Rectal smooth muscle tissue (tissue), 1 donor: ENCODE measurements at regions not wholly inside any gene's neighbourhood (a gene's known extent, or its start where the extent isn't known, plus 50 kb on each side); places are given as distances from the start of the nearest gene placed in this dataset.

Experiments
- H3K27ac ChIP-seq: one replicate; pipeline ENCODE4 v1.7.0; 2013; ENCODE audit warnings: low read depth, low read length, inconsistent platforms
- H3K27me3 ChIP-seq: one replicate; pipeline ENCODE4 v1.7.0; 2013; ENCODE audit warnings: low read length; ENCODE audit not compliant: control insufficient read depth, insufficient read depth
- H3K36me3 ChIP-seq: one replicate; pipeline ENCODE4 v1.7.0; 2013; ENCODE audit warnings: low read length; ENCODE audit not compliant: control insufficient read depth, insufficient read depth
- H3K4me1 ChIP-seq: one replicate; pipeline ENCODE4 v1.7.0; 2013; ENCODE audit warnings: low read length; ENCODE audit not compliant: control insufficient read depth, insufficient read depth
- H3K4me3 ChIP-seq: one replicate; pipeline ENCODE4 v1.7.0; 2013; ENCODE audit warnings: low read length
- H3K9ac ChIP-seq: one replicate; pipeline ENCODE4 v1.7.0; 2013; ENCODE audit warnings: low read length

- Histone ChIP-seq H3K27me3 (no peaks in the 10 kb centered on the region), H3K27ac (no peak overlapping the region), H3K9ac (no peak overlapping the region), H3K4me3 (no peak overlapping the region), H3K4me1 (no peaks in the 10 kb centered on the region), H3K36me3 (no peaks in the 10 kb centered on the region)
Observed at GRCh38 chr10:83176901-83177300, 962.4 kb upstream of the GHITM start.

DNA sequence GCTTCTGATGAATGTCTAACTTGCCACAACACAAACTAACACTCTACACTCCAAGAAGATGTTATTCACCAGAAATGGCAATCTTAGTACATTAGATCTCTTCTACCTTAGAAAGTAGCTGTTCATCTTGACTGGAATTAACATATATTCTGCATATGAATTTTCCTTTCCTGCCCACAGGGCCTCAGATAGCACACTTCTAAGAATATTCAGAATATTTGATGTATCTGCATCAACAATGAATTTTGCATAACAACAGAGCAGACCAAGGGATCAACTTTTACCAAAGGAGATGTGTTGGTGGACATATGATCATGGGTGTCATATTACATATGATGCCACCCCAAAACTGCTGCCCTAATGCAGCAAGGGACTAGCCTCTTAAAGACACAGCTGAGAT, 960.8 kb upstream of the GHITM start:
- Histone ChIP-seq H3K36me3 (no peaks in the 10 kb centered on the region), H3K4me1 (no peaks in the 10 kb centered on the region), H3K27me3 (no peaks in the 10 kb centered on the region), H3K4me3 (no peak overlapping the region), H3K9ac (no peak overlapping the region), H3K27ac (no peak overlapping the region)

GRCh38 chr10:83179371-83179770, 959.9 kb upstream of the GHITM start:
- H3K27ac ChIP-seq, result no peak overlapping the region
- H3K4me3 ChIP-seq, result no peak overlapping the region
- no peaks in the 10 kb centered on the region for H3K36me3 ChIP-seq
- no peaks in the 10 kb centered on the region for H3K27me3 ChIP-seq
- H3K9ac ChIP-seq, result no peak overlapping the region
- H3K4me1 ChIP-seq, result no peaks in the 10 kb centered on the region

- H3K4me3 ChIP-seq, result no peak overlapping the region
- no peaks in the 10 kb centered on the region for H3K4me1 ChIP-seq
- no peaks in the 10 kb centered on the region for H3K36me3 ChIP-seq
- no peak overlapping the region for H3K9ac ChIP-seq
- H3K27ac ChIP-seq, result no peak overlapping the region
- no peaks in the 10 kb centered on the region for H3K27me3 ChIP-seq
Observed at GRCh38 chr10:83182076-83182475, 957.2 kb upstream of the GHITM start.

DNA sequence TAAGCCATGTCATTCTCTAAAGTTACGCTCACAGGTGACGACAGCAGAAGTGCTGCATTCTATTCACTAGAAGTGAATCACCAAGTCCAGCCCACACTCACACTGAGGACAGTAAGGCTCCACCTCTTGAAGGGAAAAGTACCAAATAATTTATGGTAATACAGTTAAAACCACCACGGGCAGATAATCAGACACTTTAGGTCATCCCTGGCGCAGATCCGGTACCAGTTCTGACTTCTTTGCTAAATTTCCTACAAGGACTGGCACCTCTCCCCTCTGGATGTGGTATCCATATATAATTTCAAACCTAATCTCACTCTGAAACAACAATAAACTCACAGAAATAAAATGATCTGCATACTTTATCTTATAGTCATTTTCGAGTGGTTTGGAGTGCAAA, 954.7 kb upstream of the GHITM start:
- H3K9ac ChIP-seq, result no peak overlapping the region
- no peaks in the 10 kb centered on the region for H3K36me3 ChIP-seq
- no peak overlapping the region for H3K4me3 ChIP-seq
- no peaks in the 10 kb centered on the region for H3K4me1 ChIP-seq
- no peak overlapping the region for H3K27ac ChIP-seq
- H3K27me3 ChIP-seq, result no peaks in the 10 kb centered on the region

DNA sequence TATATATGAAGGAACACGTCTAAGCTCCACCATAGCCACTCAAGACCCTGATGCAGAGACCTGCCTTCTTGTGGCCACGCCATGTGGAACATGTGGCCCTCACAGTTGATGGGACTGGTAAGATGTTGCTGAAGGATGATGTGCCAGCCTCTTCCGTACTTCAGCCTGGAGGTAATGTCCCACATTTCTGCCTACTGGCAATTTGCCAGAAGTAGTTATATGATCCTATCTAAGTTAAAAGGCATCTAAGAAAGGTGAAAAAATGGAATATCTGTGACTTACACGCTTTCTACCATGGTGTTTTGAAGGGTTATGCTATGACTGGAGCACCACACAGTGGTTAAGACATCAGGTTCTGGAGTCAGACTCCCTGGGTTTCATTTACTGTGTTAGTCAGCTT, 948.7 kb upstream of the GHITM start:
- Histone ChIP-seq H3K27me3 (no peaks in the 10 kb centered on the region), H3K36me3 (no peaks in the 10 kb centered on the region), H3K4me1 (no peaks in the 10 kb centered on the region), H3K4me3 (no peak overlapping the region), H3K9ac (no peak overlapping the region), H3K27ac (no peak overlapping the region)

GRCh38 chr10:83193026-83193425, 946.3 kb upstream of the GHITM start:
- no peak overlapping the region for H3K9ac ChIP-seq
- H3K36me3 ChIP-seq, result no peaks in the 10 kb centered on the region
- no peak overlapping the region for H3K4me3 ChIP-seq
- no peaks in the 10 kb centered on the region for H3K27me3 ChIP-seq
- H3K27ac ChIP-seq, result no peak overlapping the region
- no peaks in the 10 kb centered on the region for H3K4me1 ChIP-seq

GRCh38 chr10:83195021-83195420, 944.3 kb upstream of the GHITM start:
- no peaks in the 10 kb centered on the region for H3K4me1 ChIP-seq
- H3K9ac ChIP-seq, result no peak overlapping the region
- no peaks in the 10 kb centered on the region for H3K27me3 ChIP-seq
- no peak overlapping the region for H3K27ac ChIP-seq
- no peaks in the 10 kb centered on the region for H3K36me3 ChIP-seq
- no peak overlapping the region for H3K4me3 ChIP-seq

DNA sequence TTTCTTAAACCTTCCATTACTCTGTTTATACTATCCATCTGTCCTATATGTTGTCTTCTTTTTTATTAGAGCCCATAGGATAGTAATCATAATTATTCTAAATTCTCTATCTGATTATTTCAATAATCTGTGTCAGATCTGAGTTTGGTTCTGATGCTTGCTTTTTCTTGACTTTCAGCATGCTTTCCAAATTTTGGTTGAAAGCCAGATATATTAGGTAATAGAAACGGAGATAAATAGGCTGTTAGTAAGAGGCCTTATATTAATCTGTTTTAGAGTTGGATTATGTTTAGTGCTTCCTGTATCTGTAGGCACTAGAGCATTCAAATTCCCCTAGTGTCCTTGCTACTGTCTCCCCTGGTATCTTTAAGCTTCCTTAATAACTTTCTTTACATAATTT, 939.9 kb upstream of the GHITM start:
- Histone ChIP-seq H3K4me3 (no peak overlapping the region), H3K9ac (no peak overlapping the region), H3K36me3 (no peaks in the 10 kb centered on the region), H3K27ac (no peak overlapping the region), H3K4me1 (no peaks in the 10 kb centered on the region), H3K27me3 (no peaks in the 10 kb centered on the region)

DNA sequence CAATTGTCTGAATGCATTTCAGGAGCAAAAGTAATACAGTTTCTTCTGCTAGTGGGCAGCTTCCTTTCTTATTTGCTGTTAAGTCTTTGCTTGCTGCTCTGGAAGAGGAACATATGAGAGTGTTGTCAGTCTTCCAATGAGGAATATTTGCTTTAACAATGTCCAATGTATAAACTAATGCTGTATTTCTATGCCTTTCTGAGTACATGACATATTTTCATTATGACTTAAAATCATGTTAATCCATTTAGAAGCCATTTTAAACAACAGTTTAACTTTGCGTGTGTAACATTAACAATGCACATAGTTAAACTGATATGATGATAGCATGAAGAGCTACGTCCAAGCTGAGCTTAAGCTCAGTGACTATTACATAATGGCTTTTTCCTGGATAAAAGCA, 933.4 kb upstream of the GHITM start:
- Histone ChIP-seq H3K36me3 (no peaks in the 10 kb centered on the region), H3K4me1 (no peaks in the 10 kb centered on the region), H3K9ac (no peak overlapping the region), H3K27ac (no peak overlapping the region), H3K4me3 (no peak overlapping the region), H3K27me3 (no peaks in the 10 kb centered on the region)

DNA sequence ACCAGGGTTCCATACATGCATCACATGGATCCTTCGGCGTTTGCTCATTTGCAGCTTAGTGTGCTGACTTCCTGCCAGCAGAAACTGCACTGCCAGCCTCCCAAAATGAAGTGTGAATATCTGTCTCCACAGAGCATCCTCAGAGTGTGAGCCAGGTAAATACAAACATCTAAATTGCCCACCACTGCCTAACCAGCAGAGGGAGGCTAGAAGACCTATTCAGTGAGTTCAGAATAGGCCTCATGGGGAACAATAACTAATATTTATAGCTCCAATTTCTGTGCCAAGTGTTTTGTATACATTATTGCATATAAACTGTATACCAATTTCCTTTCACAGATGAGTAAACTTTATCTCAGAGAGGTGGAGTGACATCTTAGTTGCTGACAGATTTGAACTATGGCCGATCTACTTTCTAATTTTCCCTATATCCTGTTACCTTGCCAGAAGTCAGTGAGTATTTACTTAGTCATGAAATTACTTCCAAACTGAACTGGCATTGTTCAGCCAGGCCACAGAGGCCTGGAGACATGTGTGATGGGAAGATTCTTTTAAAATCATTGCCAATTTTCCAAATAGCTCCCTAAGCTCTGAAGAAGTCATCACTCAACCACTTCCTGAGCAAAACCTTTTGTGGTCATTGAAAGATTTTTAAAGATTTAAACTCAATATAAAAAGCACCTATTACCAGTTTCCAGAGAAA, 926.5 kb upstream of the GHITM start:
- Histone ChIP-seq H3K4me1 (no peaks in the 10 kb centered on the region), H3K9ac (no peak overlapping the region), H3K27ac (no peak overlapping the region), H3K4me3 (no peak overlapping the region), H3K27me3 (no peaks in the 10 kb centered on the region), H3K36me3 (no peaks in the 10 kb centered on the region)

DNA sequence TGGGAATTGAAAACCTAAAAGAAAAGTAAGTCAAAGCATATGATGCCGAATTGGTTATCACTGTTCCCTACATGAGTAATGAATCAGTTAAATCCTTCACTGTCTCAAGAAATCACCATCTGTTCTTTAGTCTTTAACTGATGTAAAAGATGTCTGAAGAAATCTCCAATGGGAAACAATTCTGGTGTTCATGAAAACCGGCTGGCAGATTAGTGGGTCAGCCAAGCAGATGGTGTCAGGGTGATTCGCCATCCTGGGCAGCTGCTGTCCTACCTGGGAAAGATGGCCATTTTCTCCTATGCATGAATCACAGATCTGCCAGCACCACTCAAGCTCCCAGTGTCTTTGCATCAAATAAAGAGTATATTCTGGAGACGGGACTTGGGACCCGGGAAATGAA, 925.2 kb upstream of the GHITM start:
- Histone ChIP-seq H3K9ac (no peak overlapping the region), H3K36me3 (no peaks in the 10 kb centered on the region), H3K27ac (no peak overlapping the region), H3K4me1 (no peaks in the 10 kb centered on the region), H3K27me3 (no peaks in the 10 kb centered on the region), H3K4me3 (no peak overlapping the region)

- no peaks in the 10 kb centered on the region for H3K27me3 ChIP-seq
- no peak overlapping the region for H3K9ac ChIP-seq
- H3K36me3 ChIP-seq, result no peaks in the 10 kb centered on the region
- no peak overlapping the region for H3K27ac ChIP-seq
- H3K4me3 ChIP-seq, result no peak overlapping the region
- H3K4me1 ChIP-seq, result no peaks in the 10 kb centered on the region
Observed at GRCh38 chr10:83218205-83218604, 921.1 kb upstream of the GHITM start.
